Embryonic facial prominence (tissue), 1 donor: ENCODE measurements at regions not wholly inside any gene's neighbourhood (a gene's known extent, or its start where the extent isn't known, plus 50 kb on each side); places are given as distances from the start of the nearest gene placed in this dataset.

Experiments
- DNase-seq: peaks from one replicate; pipeline ENCODE4 v3.0.0-alpha.2; 2016; ENCODE audit errors: extremely low spot score

DNA sequence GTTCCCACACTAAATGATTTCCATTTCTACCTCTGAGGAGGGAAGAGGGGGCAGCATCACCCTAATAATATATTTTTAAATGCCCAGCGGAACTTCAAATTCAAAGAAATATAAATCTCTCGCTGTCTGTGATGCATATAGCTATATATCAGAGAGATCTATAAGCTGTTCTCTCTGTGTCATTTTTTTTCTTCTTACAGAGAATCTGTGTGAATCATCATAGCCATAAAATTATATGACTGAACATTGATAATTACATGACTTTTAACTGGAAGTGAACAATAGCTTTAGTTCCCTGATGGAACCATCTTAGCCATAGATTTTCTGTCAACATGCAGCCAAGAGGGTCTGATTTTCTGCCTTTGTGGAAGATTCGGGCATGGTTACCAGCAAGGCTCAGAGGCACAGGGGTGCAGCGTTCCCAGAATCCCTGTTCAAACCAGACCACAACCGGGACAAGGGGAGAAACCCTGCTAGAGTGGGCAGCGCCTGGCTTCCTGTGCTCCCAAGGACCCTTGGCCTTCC is 93.7 kb upstream of the OSMR start:
- no peak for DNase-seq

DNA sequence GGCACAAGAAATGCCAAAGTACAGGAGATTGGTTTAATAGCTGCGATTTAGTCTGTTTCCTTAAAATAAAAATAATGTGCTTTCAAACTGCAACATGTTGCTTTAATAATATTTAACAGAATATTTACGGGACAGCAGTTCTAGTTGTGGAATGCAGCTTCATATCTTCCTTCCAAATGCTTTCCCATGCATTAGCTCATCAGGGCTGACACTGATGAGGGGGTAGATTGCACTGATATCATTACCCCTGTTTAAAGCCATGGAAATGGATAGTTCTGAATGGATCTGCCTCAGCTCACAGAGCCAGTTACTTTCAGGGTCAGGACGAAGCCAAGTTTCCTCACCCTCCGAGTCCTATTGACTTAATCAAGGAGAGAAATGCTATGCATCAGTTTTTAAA is 93.2 kb upstream of the OSMR start:
- no peak for DNase-seq

DNA sequence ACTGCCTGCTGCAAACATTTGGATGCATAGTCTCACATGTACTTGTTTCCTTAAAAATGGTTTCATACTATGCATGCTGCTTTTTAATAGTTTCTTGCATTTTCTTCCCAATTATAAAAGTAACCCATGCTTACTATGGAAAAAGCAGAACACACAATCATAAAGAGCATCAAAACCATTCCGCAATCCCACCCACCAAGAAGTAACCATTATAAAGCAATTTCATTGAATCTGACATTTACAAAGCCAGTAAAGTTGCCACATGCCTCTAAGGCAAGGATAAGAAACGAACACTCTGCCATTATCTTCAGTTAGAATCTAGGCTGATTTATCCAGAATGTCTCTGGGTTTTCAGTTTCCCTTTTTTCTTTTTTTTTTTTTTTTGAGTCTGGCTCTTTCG is 92.7 kb upstream of the OSMR start:
- no peak for DNase-seq

DNA sequence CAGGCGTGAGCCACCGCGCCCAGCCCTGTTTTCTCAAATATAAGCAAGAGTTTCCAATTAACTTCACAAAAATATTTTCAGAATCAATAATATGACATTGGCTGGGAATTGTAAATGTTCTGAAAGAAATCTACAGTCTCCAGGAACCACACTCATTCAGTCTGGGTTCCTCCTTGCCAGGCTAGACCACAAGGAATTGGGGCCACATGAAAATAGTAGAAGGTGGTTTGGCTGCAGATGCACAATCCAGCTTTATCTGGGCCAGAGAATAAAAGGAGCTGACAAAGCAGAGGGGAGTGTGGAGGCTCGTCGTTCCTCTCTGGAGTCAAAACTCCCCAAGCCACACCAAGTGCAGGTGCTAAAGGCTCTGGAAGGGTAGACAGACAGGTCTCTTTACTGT is 92.0 kb upstream of the OSMR start:
- DNase-seq, result no peak

DNA sequence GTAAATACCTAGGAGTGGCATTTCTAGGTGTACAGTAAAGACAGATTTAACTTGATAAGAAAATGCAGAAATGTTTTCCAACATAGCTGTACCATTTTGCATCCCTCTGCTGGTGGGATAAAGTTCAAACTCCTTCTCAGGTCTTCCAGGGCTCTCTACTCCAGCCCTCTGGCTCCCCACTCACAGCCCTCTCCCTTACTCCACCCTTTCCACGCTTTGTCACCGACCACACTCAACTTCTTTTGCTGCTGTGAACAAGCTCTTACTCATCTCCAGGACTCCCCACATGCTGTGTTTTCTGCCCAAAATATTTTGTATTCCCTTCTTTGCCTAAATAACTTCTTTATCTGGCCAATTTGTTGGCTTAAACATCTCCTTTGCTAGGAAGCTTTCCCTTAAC is 90.6 kb upstream of the OSMR start:
- no peak for DNase-seq

DNA sequence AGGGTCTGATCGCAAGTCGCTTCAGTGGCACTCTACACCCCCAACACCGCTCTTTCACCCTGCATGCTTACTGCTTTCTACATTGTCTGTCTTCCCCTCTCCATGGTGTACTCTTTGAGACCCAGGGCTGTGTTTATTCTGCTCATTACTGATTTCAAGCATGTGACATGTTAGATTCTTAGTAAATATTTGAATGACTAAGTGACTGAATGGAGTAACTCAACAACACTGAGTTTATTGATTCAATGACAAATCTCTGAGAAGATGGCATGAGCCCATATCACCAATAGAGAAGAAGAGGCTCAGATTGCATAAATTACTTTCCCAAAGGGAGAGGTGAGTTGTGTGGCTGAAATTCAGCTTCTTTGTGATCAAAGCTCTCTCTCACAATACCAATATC is 89.7 kb upstream of the OSMR start:
- DNase-seq, result no peak

DNA sequence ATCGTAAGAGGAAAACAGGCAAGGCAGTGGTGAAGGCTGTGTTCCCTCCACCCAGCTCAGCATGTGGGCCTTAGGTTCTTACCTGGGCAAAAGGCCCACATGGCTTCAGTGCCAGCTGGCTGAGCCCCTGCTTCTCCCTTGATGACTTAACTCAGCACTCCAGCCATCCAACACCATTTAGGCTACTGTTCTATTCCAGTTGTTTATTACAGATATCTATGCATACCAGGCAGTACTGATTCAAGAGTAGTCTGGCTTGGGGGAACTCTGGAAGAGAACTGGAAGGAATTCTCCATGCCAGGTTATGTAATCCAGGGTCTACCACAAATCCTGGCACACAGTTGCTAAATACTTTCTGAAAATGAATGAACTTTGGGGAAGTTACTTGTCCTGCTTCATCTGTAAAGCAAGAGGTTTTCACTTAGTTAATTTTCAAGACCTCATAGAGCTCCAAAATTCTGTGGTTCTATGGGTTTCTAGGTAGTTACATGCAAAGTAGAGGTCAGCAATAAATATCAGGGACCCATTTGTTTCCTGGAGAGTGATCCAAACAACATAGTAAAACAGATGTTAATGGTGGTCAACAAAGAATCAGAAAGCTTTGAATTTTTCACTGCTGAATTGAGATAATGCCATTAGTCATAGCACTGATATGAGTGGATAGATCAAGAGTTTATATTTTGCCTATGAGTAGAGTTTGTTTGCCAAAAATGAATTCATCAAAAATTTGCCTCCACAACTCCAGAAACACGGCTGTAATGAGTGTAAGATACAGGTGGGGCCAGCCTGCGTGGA is 88.2 kb upstream of the OSMR start:
- no peak for DNase-seq

DNA sequence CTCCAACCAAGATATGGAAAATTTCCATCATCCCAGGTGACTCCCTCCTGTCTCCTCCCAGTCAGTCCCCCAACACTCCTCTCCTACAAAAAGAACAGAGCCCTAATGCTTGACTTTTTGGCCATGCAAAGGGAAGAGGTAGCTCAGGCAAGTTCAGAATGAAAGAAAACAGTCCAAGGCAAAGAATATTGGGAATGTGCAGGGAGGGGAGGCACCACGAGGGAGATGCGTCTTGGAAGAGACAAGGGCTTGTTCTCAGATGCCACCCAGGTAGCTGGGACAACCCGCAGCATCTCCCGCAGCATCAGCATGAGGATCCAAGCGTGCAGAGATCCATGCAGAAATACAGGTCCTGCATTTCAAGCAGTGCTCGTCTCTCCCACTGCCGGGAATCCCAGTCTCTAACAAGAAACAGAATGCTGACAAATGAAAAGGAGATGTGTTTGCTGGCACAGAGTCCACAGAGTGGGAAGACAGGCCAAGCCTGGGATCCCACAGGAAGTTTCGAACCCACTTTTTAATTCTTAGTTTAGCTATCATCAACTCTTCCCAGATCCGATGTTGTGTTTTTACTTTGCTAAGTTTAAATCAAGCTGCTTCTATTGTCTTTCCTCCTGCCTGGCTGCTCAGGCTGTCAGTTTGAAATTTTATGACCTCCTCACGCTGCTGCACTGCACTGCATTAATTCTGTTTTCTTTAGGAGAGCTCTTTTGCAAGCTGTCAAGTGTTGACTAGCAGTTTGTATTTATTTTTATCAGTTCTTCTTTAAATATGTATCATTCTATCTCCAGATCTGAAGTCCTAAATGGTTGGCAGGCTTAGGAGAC is 86.8 kb upstream of the OSMR start:
- DNase-seq, result peak; percentile 72

DNA sequence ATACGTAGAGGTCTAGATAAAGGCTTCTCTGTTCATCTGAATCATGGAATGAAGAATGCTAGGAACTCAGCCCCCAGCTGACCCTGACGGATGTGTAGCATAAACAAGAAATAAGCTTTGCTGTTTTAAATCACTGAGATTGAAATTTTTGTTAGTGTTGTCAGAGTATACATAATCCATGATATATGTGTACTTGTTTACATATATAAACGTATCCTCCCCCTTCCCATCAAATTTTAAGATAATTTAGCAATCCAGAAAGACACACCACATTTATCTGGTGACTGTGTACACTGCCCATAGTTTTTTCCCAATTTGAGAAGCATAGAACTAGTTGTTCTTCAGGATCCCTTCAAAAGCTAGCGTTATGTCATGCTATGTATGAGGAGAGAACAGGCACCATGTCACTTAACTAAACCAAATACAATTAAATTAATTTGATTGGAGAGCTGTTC is 80.8 kb upstream of the OSMR start:
- no peak for DNase-seq

DNA sequence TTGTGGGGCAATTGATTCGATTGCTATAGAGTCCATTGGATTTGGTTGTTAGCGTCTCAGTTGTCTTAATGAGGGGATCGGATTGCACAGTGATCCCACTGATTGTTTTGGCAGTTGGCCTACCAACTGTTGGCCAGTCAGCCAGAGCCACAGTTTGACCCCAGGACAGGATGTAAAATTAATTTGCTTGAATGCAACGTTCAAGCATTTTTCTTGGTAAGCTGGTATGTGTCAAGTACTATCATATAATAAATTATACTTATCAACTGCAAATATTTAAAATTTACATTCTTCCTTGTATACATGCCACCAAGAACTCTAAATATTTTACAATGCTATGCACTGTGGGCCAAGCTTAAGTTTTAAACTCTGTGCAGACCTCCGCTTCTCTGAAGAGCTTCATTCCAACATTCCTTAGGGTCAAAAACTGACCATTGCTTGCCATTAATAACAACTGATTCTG is 80.4 kb upstream of the OSMR start:
- no peak for DNase-seq

DNA sequence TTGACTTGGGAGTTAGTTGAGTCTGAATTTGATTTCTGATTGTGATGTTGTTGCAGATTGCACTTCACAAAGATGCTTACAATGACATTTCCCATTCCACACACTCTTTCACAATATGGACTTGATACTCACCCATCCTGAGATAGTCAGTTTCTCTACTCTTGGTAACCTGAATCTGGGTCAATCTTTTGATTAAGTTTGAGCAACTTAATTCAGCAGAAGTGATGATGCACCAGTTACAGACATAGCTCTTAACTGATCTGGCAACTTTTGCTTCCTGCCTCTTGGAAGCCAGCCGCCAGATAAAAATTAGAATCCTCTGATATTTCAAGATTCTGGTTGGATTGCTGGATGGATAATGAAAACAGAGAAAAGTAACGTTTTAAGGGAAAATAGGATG is 79.7 kb upstream of the OSMR start:
- no peak for DNase-seq

DNA sequence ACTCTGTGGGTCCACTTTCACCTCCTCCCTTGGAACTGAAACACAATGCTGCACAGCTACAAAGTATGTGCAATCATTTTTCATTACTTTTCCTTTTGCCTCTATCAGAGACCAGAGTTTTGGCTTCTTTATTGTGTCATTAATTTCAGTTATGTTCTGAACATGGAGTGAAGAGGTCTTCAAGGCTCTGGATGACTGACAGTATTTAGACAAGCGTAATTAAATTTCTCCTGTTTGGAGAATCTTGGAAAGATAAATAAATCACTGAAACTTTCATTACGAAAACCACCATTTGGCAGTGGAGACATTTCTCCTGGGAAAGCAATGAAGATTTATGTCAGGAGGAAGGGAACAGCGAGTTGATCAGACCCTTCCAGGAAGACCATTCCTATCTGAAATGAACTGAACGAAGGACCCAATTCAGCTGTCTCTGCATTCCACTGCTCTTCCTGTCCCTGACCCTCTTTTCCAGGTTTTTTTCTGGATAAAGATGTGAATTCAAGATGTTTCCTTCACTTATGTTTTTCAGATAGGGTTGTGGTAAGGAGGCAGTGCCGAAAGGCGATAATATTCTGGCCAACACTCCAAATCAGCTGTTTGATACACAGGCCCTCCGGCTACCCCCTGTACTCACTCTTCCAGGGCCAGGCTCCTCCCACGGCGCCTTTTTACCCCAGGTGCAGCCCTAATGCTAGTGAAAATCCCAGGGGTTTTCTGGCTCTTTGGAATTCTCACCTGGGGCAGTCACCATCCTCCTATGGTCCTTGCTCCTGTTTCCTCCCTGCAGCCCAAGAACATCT is 77.2 kb upstream of the OSMR start:
- DNase-seq, result no peak

DNA sequence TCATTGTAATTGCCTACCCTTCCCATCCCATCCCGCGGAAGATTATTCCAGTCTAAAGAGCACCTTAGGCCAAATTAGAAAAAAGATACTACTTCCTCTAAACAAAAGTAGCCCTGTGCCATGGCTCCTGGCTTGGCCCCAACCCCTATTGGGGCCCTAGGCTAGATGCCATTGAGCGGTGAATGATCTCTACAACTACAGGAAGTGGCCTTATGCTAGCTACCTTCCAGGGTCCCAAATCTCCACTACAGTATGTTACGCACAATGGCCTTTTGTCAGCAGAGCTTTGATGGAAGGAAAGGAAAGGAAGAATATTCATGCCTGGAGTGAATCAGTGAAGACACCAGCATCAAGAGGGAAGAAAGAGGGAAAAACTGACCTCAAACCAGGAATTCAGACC is 73.3 kb upstream of the OSMR start:
- DNase-seq, result no peak

DNA sequence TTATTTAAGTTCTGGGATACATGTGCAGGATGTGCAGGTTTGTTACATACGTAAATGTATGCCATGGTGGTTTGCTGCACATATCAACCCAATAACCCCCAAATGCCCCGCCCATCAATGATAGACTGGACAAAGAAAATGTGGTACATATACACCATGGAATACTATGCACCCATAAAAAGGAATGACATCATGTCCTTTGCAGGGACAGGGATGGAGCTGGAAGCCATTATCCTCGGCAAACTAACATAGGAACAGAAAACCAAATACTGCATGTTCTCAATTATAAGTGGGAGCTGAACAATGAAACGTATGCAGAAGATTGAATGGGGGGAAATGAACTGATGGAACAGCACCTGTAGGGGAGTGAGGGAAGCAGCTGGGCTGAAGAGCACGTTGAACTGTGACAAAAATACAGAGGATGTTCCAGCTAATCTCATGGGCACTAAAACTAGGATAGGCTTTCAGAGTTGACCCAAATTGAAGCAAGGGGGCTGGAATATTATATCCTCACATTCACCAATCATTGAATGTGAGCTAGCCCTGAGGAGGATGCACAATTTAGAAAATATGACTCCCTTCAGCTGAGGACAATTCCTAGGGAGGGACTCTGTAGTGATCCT is 70.5 kb upstream of the OSMR start:
- DNase-seq, result no peak

DNA sequence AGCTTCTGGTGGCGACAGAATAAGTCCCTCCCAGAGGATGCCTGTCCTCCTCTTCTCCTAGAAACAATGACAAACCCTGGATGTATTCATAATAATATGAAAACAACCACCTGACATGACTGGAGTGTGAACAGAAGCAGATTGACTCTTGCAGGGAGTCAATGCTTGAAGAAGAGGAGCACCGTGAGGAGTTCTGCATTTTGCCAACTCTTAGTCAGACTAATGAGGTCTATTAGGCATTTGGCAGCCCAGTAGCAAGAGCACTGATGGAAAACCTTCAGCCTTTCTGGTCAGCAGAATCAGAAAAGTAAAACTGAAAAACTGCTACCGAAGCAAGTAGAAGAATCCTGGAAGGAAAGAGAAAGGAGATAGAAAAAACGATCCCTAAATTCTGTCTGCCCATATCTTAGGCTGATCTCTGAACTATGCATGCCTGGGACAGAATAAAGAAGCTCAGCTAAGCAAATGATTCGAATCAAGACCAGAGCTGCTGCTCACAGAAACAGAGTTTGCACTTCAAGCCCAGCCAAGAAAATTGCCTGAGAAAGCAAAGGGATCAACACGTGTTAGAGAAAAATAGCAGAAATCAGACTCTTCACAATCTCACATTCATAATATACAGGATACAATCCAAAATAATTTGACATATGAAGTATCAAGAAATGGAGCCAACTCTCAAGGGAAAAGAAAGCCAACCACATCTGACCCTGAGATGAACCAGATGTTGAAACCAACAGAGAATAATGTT is 69.5 kb upstream of the OSMR start:
- no peak for DNase-seq

DNA sequence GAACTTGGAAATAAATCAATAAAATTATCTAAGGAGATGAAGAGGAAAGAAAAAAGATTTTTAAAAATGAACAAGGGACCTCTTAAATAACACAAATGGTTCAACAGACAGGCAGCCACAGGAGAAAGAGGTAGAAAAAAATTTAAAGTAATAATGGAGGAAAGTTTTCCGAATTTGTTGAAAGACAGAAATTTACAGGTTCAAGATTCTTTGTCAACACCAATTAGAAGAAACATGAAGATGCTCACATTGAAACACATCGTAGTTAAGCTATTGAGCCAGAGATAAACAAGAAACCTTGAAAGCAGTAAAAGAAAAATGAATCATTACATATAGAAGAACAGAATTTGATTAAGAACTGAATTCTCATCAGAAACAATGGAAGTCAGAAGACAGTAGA is 68.7 kb upstream of the OSMR start:
- DNase-seq, result no peak

DNA sequence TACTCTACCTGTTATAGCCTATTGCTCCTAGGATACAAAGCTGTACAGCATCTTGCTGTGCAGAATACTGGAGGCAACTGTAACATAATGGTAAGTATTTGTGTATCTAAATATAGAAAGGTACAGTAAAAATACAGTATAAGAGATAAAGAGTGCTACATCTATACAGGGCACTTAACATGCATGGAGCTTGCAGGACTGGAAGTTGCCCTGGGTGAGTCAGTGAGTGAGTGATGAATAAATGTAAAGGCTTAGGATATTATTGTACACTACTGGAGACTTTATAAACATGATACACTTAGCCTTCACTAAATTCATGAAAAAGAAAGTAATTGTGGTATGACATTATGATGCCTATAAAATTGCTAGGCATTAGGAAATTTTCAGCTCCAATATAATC is 65.5 kb upstream of the OSMR start:
- no peak for DNase-seq

DNA sequence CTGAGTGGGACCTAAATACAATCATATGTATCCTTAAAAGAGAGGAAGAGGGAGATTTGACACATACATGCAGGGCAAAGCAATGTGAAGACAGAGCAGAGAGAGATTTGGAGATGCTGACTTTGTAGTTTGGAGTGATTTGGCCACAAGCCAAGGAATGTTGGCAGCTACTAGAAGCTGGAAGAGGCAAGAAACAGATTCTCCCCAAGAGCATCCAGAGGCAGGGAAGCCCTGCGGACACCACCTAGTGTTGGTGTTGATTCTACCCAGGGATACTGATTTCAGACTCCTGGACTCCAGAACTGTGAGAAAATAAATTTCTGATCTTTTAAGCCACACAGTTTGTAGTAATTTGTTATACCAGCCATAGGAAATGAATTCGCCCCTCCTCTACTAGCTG is 64.9 kb upstream of the OSMR start:
- no peak for DNase-seq

DNA sequence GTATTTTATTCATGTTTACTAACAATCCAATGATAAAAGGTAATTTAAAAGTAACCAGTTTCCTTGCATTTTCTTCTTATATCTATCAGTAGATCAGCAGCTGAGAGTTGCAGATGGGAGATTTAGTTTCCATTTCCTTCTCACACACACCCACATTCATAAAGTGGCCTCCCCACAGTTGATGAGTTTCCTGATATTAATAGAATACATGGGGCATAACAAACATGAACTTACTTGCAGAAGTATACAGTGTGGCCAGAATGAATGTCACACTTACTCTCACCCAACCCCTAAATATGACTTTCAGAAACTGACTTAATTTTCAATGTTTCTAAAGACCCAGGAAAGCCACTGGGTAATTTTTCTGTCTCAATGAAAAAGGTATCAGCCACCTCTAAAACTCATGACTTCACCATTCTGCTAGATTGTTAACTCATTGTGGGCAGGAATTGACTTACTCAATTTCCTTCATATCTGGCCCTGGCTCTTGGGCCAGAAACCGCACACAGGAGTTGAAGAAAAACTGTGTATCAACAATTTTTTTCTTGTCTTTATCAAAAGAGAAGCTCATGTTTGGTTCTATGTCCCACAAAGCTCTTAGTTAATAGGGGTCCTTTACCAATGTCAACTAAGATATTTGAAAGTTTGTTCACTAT is 63.5 kb upstream of the OSMR start:
- DNase-seq, result no peak

DNA sequence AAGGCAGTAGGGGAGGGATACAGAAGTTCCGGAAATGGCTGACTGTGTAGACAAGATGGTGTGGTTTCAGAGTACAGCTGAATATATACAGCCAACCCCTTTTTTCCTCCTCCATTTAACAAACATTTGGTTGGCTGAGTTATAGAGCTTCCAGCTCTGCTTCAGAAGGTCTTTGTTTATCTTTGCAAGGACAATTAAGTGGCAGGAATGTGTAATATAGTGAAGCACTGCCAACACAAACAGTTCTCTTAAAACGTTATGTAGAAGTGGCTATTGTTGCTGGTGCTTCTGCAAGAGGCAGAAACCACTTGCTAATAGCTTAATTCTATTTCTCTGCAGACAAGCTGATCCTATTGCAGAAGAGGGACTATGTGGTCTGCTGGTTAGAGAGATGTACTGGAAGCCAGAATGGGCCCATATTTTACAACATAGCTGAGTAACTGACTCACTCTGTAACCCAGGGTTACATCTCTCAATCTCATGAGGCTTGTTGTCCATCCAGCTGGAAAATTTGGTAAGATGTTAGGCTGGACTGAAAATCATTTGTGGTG is 62.7 kb upstream of the OSMR start:
- no peak for DNase-seq
